H1 (cell line): ENCODE measurements at regions not wholly inside any gene's neighbourhood (a gene's known extent, or its start where the extent isn't known, plus 50 kb on each side); places are given as distances from the start of the nearest gene placed in this dataset.

ENCODE experiments used
- CTCF ChIA-PET: fragments of 300-600 bp; sonication (Branson Sonifier 250); formaldehyde crosslinking; loops from one replicate; lab custom pipeline; 2021; ENCODE audit not compliant: partially characterized antibody; lab: Charles Lee
- POLR2A ChIA-PET: fragments of 300-600 bp; sonication (Branson Sonifier 250); formaldehyde crosslinking; loops from one replicate; lab custom pipeline; 2021; ENCODE audit warnings: inconsistent platforms; ENCODE audit not compliant: partially characterized antibody; lab: Charles Lee
- DNase-seq, 2 experiments: peaks; one replicate each; pipeline versions ENCODE4 v3.0.0 to v3.0.0-alpha.2; 2010 to 2022; ENCODE audit warnings: low spot score in 2 of 2, low read depth in 1 of 2, mixed read lengths in 1 of 2
- FAIRE-seq: peaks from 2 replicates; lab custom pipeline; 2011; peaks lifted over from hg19 to GRCh38; lab: Jason Lieb, UNC
- H2AFZ ChIP-seq: 2 replicates; pipeline ENCODE4 v1.8.1; 2012; ENCODE audit warnings: low read length, inconsistent platforms
- H2AK5ac ChIP-seq: 2 replicates; pipeline ENCODE4 v1.6.1; 2013; ENCODE audit warnings: low read depth, low read length
- H2BK120ac ChIP-seq: replicated peaks from 2 replicates; pipeline ENCODE3; 2013; ENCODE audit warnings: low read depth, low read length, inconsistent platforms
- H2BK12ac ChIP-seq: 2 replicates; pipeline ENCODE4 v1.6.1; 2013; ENCODE audit warnings: low read depth, low read length
- H2BK15ac ChIP-seq: 2 replicates; pipeline ENCODE4 v1.6.1; 2013; ENCODE audit warnings: low read length
- H2BK20ac ChIP-seq: 2 replicates; pipeline ENCODE4 v1.6.1; 2013; ENCODE audit warnings: low read length
- H2BK5ac ChIP-seq: 2 replicates; pipeline ENCODE4 v1.6.1; 2013; ENCODE audit warnings: low read depth, low read length
- H3K14ac ChIP-seq: 2 replicates; pipeline ENCODE4 v1.6.1; 2013; ENCODE audit warnings: inconsistent platforms; ENCODE audit not compliant: insufficient read length
- H3K18ac ChIP-seq: 2 replicates; pipeline ENCODE4 v1.6.1; 2013; ENCODE audit warnings: low read length; ENCODE audit errors: extremely low read depth
- H3K23ac ChIP-seq: 2 replicates; pipeline ENCODE4 v1.6.1; 2013; ENCODE audit warnings: inconsistent platforms; ENCODE audit not compliant: insufficient read length
- H3K23me2 ChIP-seq: 2 replicates; pipeline ENCODE4 v1.6.1; 2013; ENCODE audit warnings: low read depth, low read length
- H3K27ac ChIP-seq: 2 replicates; pipeline ENCODE4 v1.6.1; 2011; ENCODE audit warnings: low read depth, low read length, inconsistent platforms
- H3K27me3 ChIP-seq, 4 experiments: replicated peaks in 1 of 4; 1 replicate in 1 of 4; 2 replicates in 3 of 4; pipeline versions ENCODE4 v1.6.1 to v1.8.1; 2011 to 2013; ENCODE audit warnings: low read length in 3 of 4, mild to moderate bottlenecking in 3 of 4, inconsistent platforms in 2 of 4, mixed read lengths in 2 of 4, moderate library complexity in 1 of 4; ENCODE audit not compliant: control insufficient read depth in 3 of 4, insufficient read depth in 3 of 4; ENCODE audit errors: extremely low read depth in 1 of 4
- H3K36me3 ChIP-seq, 4 experiments: 2 replicates each; pipeline versions ENCODE4 v1.6.1 to v1.8.1; 2011 to 2013; ENCODE audit warnings: mild to moderate bottlenecking in 4 of 4, low read length in 3 of 4, moderate library complexity in 2 of 4, control low read depth in 1 of 4, inconsistent platforms in 1 of 4; ENCODE audit not compliant: insufficient read depth in 4 of 4, control insufficient read depth in 2 of 4
- H3K4ac ChIP-seq: replicated peaks from 2 replicates; pipeline ENCODE3; 2013; ENCODE audit warnings: low read length, low read depth, mixed read lengths, inconsistent platforms; ENCODE audit not compliant: insufficient read length
- H3K4me1 ChIP-seq, 4 experiments: replicated peaks in 1 of 4; 1 replicate in 1 of 4; 2 replicates in 3 of 4; pipeline versions ENCODE4 v1.6.1 to v1.8.1; 2011 to 2013; ENCODE audit warnings: low read length in 3 of 4, inconsistent platforms in 2 of 4, mixed read lengths in 1 of 4; ENCODE audit not compliant: insufficient read depth in 4 of 4, control insufficient read depth in 3 of 4
- H3K4me2 ChIP-seq, 2 experiments: 2 replicates each; pipeline versions ENCODE4 v1.6.1 to v1.8.1; 2011 to 2013; ENCODE audit warnings: low read depth in 2 of 2, low read length in 2 of 2, control low read depth in 1 of 2, inconsistent platforms in 1 of 2, mild to moderate bottlenecking in 1 of 2; ENCODE audit not compliant: insufficient read depth in 1 of 2
- H3K4me3 ChIP-seq, 4 experiments: fragments of 200-600, 300-600 bp in 1 of 4; sonication (generic), shearing (Covaris generic), sonication (Bioruptor Twin) in 1 of 4; 2 replicates each; pipeline versions ENCODE4 v1.5.1 to v1.8.1; 2011 to 2016; ENCODE audit warnings: low read length in 4 of 4, low read depth in 3 of 4, control low read depth in 2 of 4, inconsistent platforms in 2 of 4, mild to moderate bottlenecking in 2 of 4, mixed read lengths in 1 of 4, moderate library complexity in 1 of 4; ENCODE audit not compliant: insufficient read depth in 2 of 4; ENCODE audit errors: extremely low read depth in 1 of 4
- H3K56ac ChIP-seq: replicated peaks from 2 replicates; pipeline ENCODE3; 2013; ENCODE audit warnings: low read depth, mild to moderate bottlenecking, mixed read lengths, low read length, inconsistent platforms; ENCODE audit not compliant: insufficient read length
- H3K79me1 ChIP-seq: 2 replicates; pipeline ENCODE4 v1.6.1; 2013; ENCODE audit warnings: low read depth, low read length, control low read depth
- H3K79me2 ChIP-seq, 2 experiments: 2 replicates each; pipeline versions ENCODE4 v1.6.1 to v1.8.1; 2012 to 2013; ENCODE audit warnings: low read length in 2 of 2, mild to moderate bottlenecking in 2 of 2, inconsistent platforms in 1 of 2; ENCODE audit not compliant: insufficient read depth in 2 of 2, control insufficient read depth in 1 of 2
- H3K9ac ChIP-seq, 4 experiments: replicated peaks in 1 of 4; 1 replicate in 1 of 4; 2 replicates in 3 of 4; pipeline versions ENCODE4 v1.6.1 to v1.8.1; 2011 to 2013; ENCODE audit warnings: low read depth in 3 of 4, low read length in 3 of 4, control low read depth in 2 of 4, mild to moderate bottlenecking in 2 of 4, moderate library complexity in 2 of 4, inconsistent platforms in 1 of 4; ENCODE audit errors: extremely low read depth in 1 of 4
- H3K9me3 ChIP-seq, 2 experiments: 2 replicates each; pipeline versions ENCODE4 v1.6.1 to v1.8.1; 2012 to 2013; ENCODE audit warnings: mild to moderate bottlenecking in 2 of 2, moderate library complexity in 2 of 2, control low read depth in 1 of 2, inconsistent platforms in 1 of 2, low read depth in 1 of 2, low read length in 1 of 2, mixed read lengths in 1 of 2; ENCODE audit not compliant: insufficient read depth in 2 of 2
- H4K20me1 ChIP-seq, 2 experiments: replicated peaks in 1 of 2; 2 replicates each; pipeline versions ENCODE3 to v1.8.1; 2011 to 2013; ENCODE audit warnings: inconsistent platforms in 2 of 2, low read length in 2 of 2, mild to moderate bottlenecking in 1 of 2; ENCODE audit not compliant: insufficient read depth in 2 of 2, control insufficient read depth in 1 of 2
- H4K5ac ChIP-seq: 2 replicates; pipeline ENCODE4 v1.6.1; 2013; ENCODE audit warnings: low read length, low read depth, mixed read lengths, inconsistent platforms; ENCODE audit not compliant: insufficient read length
- H4K8ac ChIP-seq: 2 replicates; pipeline ENCODE4 v1.8.0; 2013; ENCODE audit warnings: mild to moderate bottlenecking, moderate library complexity, low read length, inconsistent platforms; ENCODE audit not compliant: insufficient read depth; ENCODE audit errors: extremely low read depth
- H4K91ac ChIP-seq: replicated peaks from 2 replicates; pipeline ENCODE3; 2013; ENCODE audit warnings: low read length, mixed read lengths, inconsistent platforms; ENCODE audit not compliant: insufficient read length
- CBX8 ChIP-seq: fragments of 300-800, 300-1000 bp; sonication (generic); IDR thresholded peaks from 2 replicates; pipeline ENCODE4 v1.7.1; 2016; ENCODE audit warnings: low read depth, low read length, borderline replicate concordance
- CEBPB ChIP-seq: IDR thresholded peaks from 2 replicates; pipeline ENCODE4 v1.6.1; 2012; ENCODE audit warnings: low read depth, low read length
- GABPA ChIP-seq: IDR thresholded peaks from 2 replicates; pipeline ENCODE4 v1.6.1; 2011; ENCODE audit warnings: mild to moderate bottlenecking, low read length, moderate library complexity, borderline replicate concordance; ENCODE audit not compliant: insufficient read depth
- HDAC2 ChIP-seq, 2 experiments: fragments of 300-600 bp in 1 of 2; sonication (generic) in 1 of 2; IDR thresholded peaks; 2 replicates each; pipeline ENCODE4 v1.6.1; 2011 to 2012; ENCODE audit warnings: low read depth in 2 of 2, low read length in 2 of 2, mild to moderate bottlenecking in 2 of 2, moderate library complexity in 2 of 2, borderline replicate concordance in 1 of 2, inconsistent platforms in 1 of 2
- JUND ChIP-seq: IDR thresholded peaks from 2 replicates; pipeline ENCODE4 v1.6.1; 2011; ENCODE audit warnings: mild to moderate bottlenecking, improper control_type of control experiment, low read length
- RAD21 ChIP-seq, 2 experiments: IDR thresholded peaks in 1 of 2; conservative IDR thresholded peaks in 1 of 2; 2 replicates each; pipeline ENCODE4 v1.6.1; 2011; ENCODE audit warnings: low read depth in 2 of 2, low read length in 2 of 2, improper control_type of control experiment in 1 of 2, inconsistent platforms in 1 of 2, mild to moderate bottlenecking in 1 of 2, moderate library complexity in 1 of 2
- SIN3A ChIP-seq, 2 experiments: IDR thresholded peaks in 1 of 2; conservative IDR thresholded peaks in 1 of 2; 2 replicates each; pipeline ENCODE4 v1.6.1; 2011 to 2012; ENCODE audit warnings: low read length in 2 of 2, improper control_type of control experiment in 1 of 2, low read depth in 1 of 2, mild to moderate bottlenecking in 1 of 2
- SP4 ChIP-seq: IDR thresholded peaks from 2 replicates; pipeline ENCODE4 v1.6.1; 2012; ENCODE audit warnings: low read length, inconsistent platforms
- TCF12 ChIP-seq: IDR thresholded peaks from 2 replicates; pipeline ENCODE4 v1.6.1; 2011; ENCODE audit warnings: low read depth, mild to moderate bottlenecking, low read length
- ZNF274 ChIP-seq: IDR thresholded peaks from 2 replicates; pipeline ENCODE4 v1.7.0; 2012; ENCODE audit warnings: low read length, borderline replicate concordance; ENCODE audit errors: extremely low read depth
- WGBS, 2 experiments: shearing (Covaris generic) in 1 of 2; methylation state at CpG; one replicate each; pipeline versions ENCODE4 v1.1.6 to v1.1.7; 2013 to 2015; ENCODE audit warnings: low lambda C conversion rate in 2 of 2, mixed read lengths in 2 of 2, inconsistent platforms in 1 of 2, low coverage in 1 of 2, missing lambda C conversion rate in 1 of 2; ENCODE audit not compliant: insufficient replicate concordance in 2 of 2, insufficient coverage in 1 of 2, insufficient read length in 1 of 2; ENCODE audit errors: extremely low coverage in 1 of 2, missing lambda C conversion rate in 1 of 2; 5-methylcytosine and 5-hydroxymethylcytosine counted together

GRCh38 chr1:213658457-213658856 is 329.3 kb upstream of the PROX1 start:
- Histone ChIP-seq H2BK20ac (no peak overlapping the region), H3K23ac (no peak overlapping the region), H2AK5ac (no peak overlapping the region), H2BK5ac (no peak overlapping the region), H3K4me3 (no peak overlapping the region), H3K4ac (no peak overlapping the region), H4K8ac (no peak overlapping the region), H3K79me1 (no peaks in the 10 kb centered on the region), H3K27ac (no peak overlapping the region), H2BK12ac (no peak overlapping the region), H3K4me2 (no peak overlapping the region), H2BK15ac (no peak overlapping the region), H3K23me2 (no peaks in the 10 kb centered on the region), H4K20me1 (no peaks in the 10 kb centered on the region), H3K27me3 (no peaks in the 10 kb centered on the region), H3K79me2 (no peaks in the 10 kb centered on the region), H3K56ac (no peak overlapping the region), H2AFZ (no peak overlapping the region), H2BK120ac (no peak overlapping the region), H3K36me3 (no peaks in the 10 kb centered on the region), H3K14ac (no peak overlapping the region), H4K91ac (no peak overlapping the region), H4K5ac (no peak overlapping the region), H3K9me3 (no peaks in the 10 kb centered on the region), H3K9ac (no peak overlapping the region), H3K18ac (no peak overlapping the region), H3K4me1 (peaks cover 0 to 3% (median 0%) of the 10 kb centered on the region in 4 experiments; a peak in 1 of 7 replicates)
- no peak for TF ChIP-seq RAD21 (IDR thresholded peaks at IDR 0.05 in 1 of 2, conservative IDR thresholded peaks at IDR 0.05 in 1 of 2; ENCODE audit: low read depth in 2 of 2, low read length in 2 of 2)
- no peak for TF ChIP-seq SIN3A (conservative IDR thresholded peaks at IDR 0.05 in 1 of 2, IDR thresholded peaks at IDR 0.05 in 1 of 2; ENCODE audit: low read depth in 1 of 2, low read length in 2 of 2)
- no peak for TF ChIP-seq HDAC2 (IDR thresholded peaks at IDR 0.05; ENCODE audit: borderline replicate concordance in 1 of 2, low read depth in 2 of 2, low read length in 2 of 2)
- no peak for TF ChIP-seq CEBPB
- no peak for TF ChIP-seq SP4
- no peak for TF ChIP-seq ZNF274
- TF ChIP-seq JUND: no peak
- TF ChIP-seq CBX8: no peak
- no peak for TF ChIP-seq TCF12
- TF ChIP-seq GABPA: no peak
- WGBS, 2 experiments: 85% methylated on average over 2 of the region's 2 CpGs; no CpG with 5 or more reads in 1 of the 2 experiments
- no peak for FAIRE-seq
- CTCF ChIA-PET: interaction anchor here (0.7 kb wide), 1 partner anchor 13 kb away, joined by 3 read pairs; no protein-coding TSS in a partner anchor
- DNase-seq: no peak
- POLR2A ChIA-PET: interaction anchor here (1.1 kb wide), 1 partner anchor 12 kb away, joined by 3 read pairs; no protein-coding TSS in a partner anchor
